DMS153 treated with DMSO at 0.1 percent for 48 hours (cell line): ENCODE measurements at regions not wholly inside any gene's neighbourhood (a gene's known extent, or its start where the extent isn't known, plus 50 kb on each side); places are given as distances from the start of the nearest gene placed in this dataset.

Experiments
- DNase-seq: peaks from one replicate; lab custom pipeline; 2025; ENCODE audit not compliant: unreplicated experiment; lab: John Stamatoyannopoulos, UW

GRCh38 chr2:6498841-6499240 lies 366.9 kb downstream of the CMPK2 start:
- no peak for DNase-seq

GRCh38 chr2:6499691-6500090 lies 366.0 kb downstream of the CMPK2 start:
- DNase-seq = no peak

- no peak for DNase-seq
Measured at GRCh38 chr2:6506361-6506794, 359.3 kb downstream of the CMPK2 start.

GRCh38 chr2:6506859-6507258 lies 358.8 kb downstream of the CMPK2 start:
- DNase-seq = no peak

- DNase-seq = no peak
Measured at GRCh38 chr2:6510532-6510931, 355.2 kb downstream of the CMPK2 start.

- no peak for DNase-seq
Measured at GRCh38 chr2:6512589-6512988, 353.1 kb downstream of the CMPK2 start.

GRCh38 chr2:6516674-6517073 lies 349.0 kb downstream of the CMPK2 start:
- no peak for DNase-seq

- no peak for DNase-seq
Measured at GRCh38 chr2:6518361-6518760, 347.3 kb downstream of the CMPK2 start.

GRCh38 chr2:6523476-6523875 lies 342.2 kb downstream of the CMPK2 start:
- DNase-seq = no peak

GRCh38 chr2:6524691-6525474 lies 340.8 kb downstream of the CMPK2 start:
- no peak for DNase-seq

GRCh38 chr2:6525475-6525964 lies 340.2 kb downstream of the CMPK2 start:
- no peak for DNase-seq

- DNase-seq = peak; percentile 72
Measured at GRCh38 chr2:6526093-6526824, 339.4 kb downstream of the CMPK2 start.

- no peak for DNase-seq
Measured at GRCh38 chr2:6531304-6531703, 334.4 kb downstream of the CMPK2 start.

GRCh38 chr2:6535572-6535971 lies 330.1 kb downstream of the CMPK2 start:
- no peak for DNase-seq

GRCh38 chr2:6538607-6539006 lies 327.1 kb downstream of the CMPK2 start:
- no peak for DNase-seq

- DNase-seq = no peak
Measured at GRCh38 chr2:6545336-6545735, 320.4 kb downstream of the CMPK2 start.

- DNase-seq = no peak
Measured at GRCh38 chr2:6545795-6546194, 319.9 kb downstream of the CMPK2 start.

- DNase-seq = no peak
Measured at GRCh38 chr2:6554466-6554865, 311.2 kb downstream of the CMPK2 start.

- no peak for DNase-seq
Measured at GRCh38 chr2:6556755-6557154, 309.0 kb downstream of the CMPK2 start.

- DNase-seq = no peak
Measured at GRCh38 chr2:6557737-6558136, 308.0 kb downstream of the CMPK2 start.

- no peak for DNase-seq
Measured at GRCh38 chr2:6562771-6563170, 302.9 kb downstream of the CMPK2 start.

GRCh38 chr2:6564326-6564725 lies 301.4 kb downstream of the CMPK2 start:
- DNase-seq = no peak
